Ramos (cell line): ENCODE measurements at regions not wholly inside any gene's neighbourhood (a gene's known extent, or its start where the extent isn't known, plus 50 kb on each side); places are given as distances from the start of the nearest gene placed in this dataset.
"Not testable (repeated sequence)": the region's sequence is repeated elsewhere in the genome, so short reads cannot be mapped to it uniquely, and the experiment has no call there.

Experiments used
- in situ Hi-C: fragments of 300-500 bp; cut with MboI; formaldehyde crosslinking; loops from one replicate; pipeline ENCODE4 v1.14.3; 2022; ENCODE audit warnings: low sequenced_read_pairs; ENCODE audit not compliant: unreplicated experiment

DNA sequence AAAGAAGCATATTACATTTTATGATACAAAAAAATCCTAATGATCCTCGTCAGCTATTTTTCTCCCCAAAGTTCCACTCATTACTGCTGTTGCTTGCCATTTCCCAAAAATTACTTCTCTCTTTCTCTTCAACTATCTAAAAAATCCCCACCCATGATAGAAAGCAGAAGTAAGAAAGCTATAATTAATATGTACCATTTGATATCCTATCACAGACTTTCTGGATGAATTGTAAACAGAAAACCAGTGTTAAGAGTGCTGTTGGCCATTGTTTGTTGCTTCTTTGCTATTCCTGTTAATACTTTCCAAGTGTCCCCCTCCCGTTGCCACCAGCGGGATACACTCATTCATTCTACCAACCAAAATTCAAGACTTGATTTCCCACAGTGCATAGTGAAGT lies 136.3 kb upstream of the SMARCA2 start:
- in situ Hi-C loops: no loop called here

DNA sequence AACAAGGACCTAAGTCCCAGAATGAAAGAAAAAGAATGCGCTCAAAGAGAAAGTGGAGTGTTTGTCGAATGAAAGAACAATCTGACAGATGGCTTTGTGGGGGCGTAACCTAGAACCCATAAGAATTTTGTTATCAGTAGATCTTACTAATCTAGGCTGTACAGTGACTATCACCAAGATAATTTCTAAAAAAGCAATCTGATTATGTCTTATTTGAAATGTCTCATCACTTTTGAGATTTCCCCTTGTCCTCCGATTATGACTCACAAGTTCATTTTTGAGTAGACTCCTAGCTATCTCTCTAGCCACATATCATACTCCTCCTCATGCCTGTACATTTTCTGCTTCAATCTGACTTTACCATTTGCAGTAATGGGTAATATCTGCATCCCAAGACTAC lies 135.6 kb upstream of the SMARCA2 start:
- in situ Hi-C loops: no loop called here

GRCh38 chr9:1880038-1880565 lies 135.0 kb upstream of the SMARCA2 start:
- in situ Hi-C loops: no loop called here

GRCh38 chr9:1881708-1882295 lies 133.3 kb upstream of the SMARCA2 start:
- in situ Hi-C loops: no loop called here

- in situ Hi-C loops: no loop called here
These were observed 132.3 kb upstream of the SMARCA2 start for GRCh38 chr9:1882711-1883403.

DNA sequence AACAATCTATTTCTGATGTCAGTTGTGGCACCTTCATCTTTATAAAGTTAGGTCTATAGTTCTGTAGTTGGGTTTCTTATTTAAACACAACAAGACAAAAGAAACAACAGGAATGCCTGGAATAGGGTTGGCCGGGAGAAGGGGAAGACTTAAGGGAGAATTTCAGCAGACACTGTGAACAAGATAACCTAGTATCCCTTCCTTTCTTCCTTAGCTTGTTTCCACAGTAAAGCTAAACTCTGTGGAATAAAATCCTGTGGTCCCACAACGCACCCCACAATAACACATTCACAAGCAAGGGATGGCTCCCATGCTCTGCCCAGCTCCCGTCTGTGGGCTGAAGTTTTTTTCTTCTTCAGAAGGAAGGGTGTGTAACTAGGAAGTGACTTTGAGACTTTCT lies 124.9 kb upstream of the SMARCA2 start:
- in situ Hi-C loops: no loop called here

DNA sequence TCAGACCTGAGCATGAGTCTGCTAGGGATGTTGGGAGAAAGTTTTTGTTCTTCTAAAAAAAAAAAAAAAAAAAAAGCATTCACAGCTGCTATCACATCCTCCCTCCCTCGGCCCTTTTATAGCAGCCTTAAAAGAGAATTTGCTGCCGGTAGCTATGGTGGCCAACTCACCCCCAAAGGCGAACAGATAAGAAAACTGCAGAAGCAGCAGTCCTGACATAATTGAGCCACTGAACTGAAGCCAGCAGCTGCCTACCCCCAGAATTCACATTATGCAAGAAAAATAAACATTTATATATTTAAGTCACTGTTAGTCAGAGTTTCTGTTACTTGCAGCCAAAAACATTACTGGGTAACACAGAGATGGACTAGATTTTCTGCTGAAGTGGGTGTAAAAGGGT lies 124.3 kb upstream of the SMARCA2 start:
- in situ Hi-C loops: no loop called here

DNA sequence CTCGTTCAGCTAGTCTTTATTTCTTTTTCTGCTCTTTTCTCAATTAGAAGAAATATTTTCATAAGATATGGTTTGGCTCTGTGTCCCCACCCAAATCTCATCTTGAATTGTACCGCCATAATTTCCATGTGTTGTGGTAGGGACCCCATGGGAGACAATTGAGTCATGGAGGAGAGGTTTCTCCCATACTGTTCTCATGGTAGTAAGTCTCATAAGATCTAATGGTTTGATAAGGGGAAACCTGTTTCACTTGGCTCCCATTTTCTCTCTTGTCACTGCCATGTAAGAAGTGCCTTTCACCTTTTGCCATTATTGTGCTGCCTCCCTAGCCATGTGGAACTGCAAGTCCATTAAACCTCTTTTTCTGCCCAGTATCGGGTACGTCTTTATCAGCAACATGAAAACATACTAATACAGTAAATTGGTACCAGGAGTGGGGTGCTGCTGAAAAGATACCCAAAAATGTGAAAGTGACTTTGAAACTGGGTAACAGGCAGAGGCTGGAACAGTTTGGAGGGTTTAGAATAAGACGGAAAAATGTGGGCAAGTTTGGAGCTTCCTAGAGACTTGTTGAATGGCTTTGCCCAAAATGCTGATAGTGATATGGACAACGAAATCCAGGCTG lies 112.0 kb upstream of the SMARCA2 start:
- in situ Hi-C loops: not testable (repeated sequence)

GRCh38 chr9:1907465-1907864 lies 107.7 kb upstream of the SMARCA2 start:
- in situ Hi-C loops: no loop called here

DNA sequence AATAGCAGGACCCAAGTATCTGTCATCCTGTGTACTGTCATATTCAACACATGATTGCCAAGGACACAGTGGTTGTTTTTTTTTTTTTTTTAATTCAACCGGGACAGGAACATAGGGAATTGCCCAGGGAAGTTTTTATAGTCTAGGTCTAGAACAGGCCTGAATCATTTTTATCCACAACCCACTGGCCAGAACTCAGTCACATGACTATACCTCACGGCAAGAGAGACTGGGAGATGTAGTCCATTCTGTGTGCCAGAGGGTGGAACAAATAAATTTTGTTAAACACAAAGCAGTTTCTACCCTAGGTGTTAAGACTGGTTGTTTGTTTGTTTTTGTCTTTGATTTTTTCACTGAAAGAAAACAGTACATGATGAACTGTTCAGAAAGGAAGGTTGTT lies 105.8 kb upstream of the SMARCA2 start:
- in situ Hi-C loops: no loop called here

GRCh38 chr9:1910269-1910811 lies 104.8 kb upstream of the SMARCA2 start:
- in situ Hi-C loops: no loop called here

DNA sequence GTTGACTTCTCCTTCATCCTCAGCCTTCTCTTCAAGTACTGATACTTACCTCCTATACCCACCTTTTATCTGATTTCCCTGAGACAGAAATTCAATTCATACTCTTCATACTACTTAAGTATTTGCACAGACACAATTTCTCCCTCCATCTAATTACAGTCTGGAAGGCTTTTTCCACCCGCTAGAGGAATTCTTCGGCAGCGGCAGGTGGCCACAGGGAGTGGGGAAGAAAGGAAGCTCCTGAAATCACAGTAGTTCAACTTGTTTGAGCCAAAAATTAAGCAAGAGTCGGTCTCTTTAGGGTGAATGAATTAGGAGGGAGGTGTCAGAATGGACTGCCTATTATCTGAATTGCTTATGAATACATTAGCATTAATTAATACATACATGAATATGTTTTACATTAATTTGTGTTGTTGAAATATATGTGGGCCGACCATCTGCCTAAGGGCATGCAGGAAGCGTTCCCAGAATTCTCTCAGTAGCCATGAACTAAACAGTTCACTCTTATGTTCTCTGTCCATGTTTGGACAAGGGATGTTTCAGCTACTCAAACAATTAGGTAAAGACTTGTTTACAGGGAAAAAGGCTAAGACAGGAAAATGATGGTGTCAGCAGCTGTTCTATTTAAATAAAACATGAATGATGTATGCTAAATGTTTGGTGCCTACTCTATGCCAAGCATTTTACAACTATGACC lies 101.4 kb upstream of the SMARCA2 start:
- in situ Hi-C loops: no loop called here

GRCh38 chr9:1916095-1916494 lies 99.1 kb upstream of the SMARCA2 start:
- in situ Hi-C loops: no loop called here

- in situ Hi-C loops: no loop called here
These were observed 98.5 kb upstream of the SMARCA2 start for GRCh38 chr9:1916655-1917054.

DNA sequence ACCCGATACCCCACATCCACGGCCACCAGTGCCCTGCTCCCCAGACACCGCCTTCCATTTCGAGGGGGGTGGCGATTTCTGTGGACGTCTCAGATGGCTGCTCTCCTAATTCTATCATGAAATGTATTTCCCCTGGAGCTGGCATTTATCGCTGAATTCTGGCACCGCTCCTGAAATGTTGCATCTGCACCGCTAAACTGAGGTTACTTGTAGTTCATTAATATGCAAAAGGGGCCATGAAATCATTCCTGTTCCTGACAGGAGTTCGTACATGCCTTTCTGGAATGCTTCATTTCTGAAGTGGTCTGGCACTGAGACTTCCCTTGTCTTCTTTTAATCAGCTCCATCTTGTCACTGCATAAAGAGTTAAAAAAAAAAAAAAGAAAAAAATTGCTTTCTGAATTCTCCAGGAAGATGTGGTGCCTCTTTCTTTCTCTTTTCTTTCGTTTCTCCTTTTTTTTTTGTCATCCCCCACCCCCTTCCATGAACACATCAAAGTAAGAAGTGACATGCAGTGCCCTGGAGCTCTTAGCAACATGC lies 97.7 kb upstream of the SMARCA2 start:
- in situ Hi-C loops: no loop called here

DNA sequence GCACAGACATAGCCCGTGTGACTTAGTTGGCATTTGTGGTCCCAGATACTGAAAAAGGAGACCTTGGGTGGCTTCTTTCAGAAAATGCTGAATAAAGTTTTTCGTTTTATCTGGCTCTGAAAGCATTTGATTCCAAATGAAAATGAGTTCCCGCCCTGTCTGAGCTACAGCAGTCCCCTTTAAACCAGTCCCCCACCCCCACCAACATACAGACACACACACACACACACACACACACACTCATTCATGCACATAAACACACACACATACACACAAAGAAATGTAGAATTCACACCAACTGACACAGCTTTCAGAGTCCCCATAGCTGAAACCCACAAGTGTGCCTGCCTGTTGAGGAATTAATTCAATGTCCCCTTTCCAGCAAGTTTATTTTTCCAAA lies 97.0 kb upstream of the SMARCA2 start:
- in situ Hi-C loops: no loop called here

- in situ Hi-C loops: no loop called here
These were observed 96.5 kb upstream of the SMARCA2 start for GRCh38 chr9:1918622-1919021.

- in situ Hi-C loops: no loop called here
These were observed 95.9 kb upstream of the SMARCA2 start for GRCh38 chr9:1919229-1919628.

- in situ Hi-C loops: no loop called here
These were observed 94.8 kb upstream of the SMARCA2 start for GRCh38 chr9:1920386-1920785.

- in situ Hi-C loops: no loop called here
These were observed 93.1 kb upstream of the SMARCA2 start for GRCh38 chr9:1922026-1922425.
